GM19467 (cell line): ENCODE measurements at regions not wholly inside any gene's neighbourhood (a gene's known extent, or its start where the extent isn't known, plus 50 kb on each side); places are given as distances from the start of the nearest gene placed in this dataset.

Source experiments
- ATAC-seq: cut with Tn5 transposase; IDR thresholded peaks from one replicate; pipeline ENCODE4 v1.9.1; 2021; ENCODE audit warnings: mild to moderate bottlenecking, moderate library complexity; ENCODE audit not compliant: unreplicated experiment

- no peak for ATAC-seq
Observed at GRCh38 chr2:16615687-16616615, 49.7 kb downstream of the CYRIA start.

GRCh38 chr2:16615246-16615645 lies 50.4 kb downstream of the CYRIA start:
- no peak for ATAC-seq

- ATAC-seq: no peak
Observed at GRCh38 chr2:16614314-16614860, 51.2 kb downstream of the CYRIA start.

DNA sequence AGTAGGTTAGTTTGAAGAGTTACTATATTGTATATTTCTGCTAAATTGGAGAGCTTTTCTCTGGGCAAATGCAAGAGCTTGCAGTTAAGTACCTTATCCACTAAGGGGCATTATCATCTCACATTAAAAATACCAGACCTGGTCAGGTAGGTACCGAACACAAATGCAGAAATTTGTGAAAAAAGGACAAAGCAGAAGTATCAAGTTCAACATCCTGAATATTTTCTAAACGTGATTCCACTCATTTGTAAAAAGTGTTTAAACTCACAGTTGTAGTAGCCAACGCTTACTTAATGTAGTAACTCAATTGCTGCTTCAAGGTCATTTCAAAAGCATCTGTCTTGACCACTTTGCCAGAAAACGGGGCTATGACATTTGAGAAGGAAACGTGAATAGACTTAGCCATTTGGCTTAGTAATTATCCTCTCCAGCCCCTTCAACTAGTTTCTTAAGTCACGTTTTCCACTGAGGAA lies 52.1 kb downstream of the CYRIA start:
- ATAC-seq: no peak

DNA sequence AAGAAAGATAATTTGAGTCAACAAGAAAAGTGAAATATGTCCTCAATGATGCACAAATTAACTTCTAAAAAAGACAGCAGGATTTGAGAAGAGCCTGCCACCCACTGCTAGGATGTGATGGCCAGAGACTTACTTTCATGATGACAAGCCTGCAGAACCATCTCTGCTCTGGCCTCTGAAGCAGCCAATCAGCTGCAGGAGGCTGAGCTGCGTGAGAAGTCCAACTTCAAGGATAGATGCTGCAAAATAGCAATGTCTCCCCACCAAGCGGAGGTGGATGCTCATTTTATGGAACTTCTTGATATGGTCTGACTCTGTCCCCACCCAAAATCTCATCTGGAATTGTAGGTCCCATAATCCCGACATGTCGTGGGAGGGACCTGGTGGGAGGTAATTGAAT lies 53.1 kb downstream of the CYRIA start:
- no peak for ATAC-seq

DNA sequence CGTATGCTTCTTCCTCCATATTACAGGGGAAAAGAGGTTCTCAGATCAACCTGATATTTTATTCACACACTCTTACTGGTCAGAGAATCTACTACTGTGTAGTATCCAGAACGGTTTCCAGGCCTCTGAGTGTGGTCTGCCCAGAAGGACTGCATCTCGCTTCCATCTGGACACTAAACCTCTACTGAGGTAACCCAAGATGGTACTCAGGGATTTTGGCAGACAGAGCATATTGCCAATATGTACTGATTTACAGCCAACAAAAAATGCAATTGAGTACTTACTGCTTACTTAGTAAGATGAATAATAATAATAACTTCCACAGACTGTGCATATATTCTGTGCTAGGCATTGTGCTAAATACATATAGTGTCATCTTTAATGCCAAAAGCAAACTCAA lies 55.8 kb downstream of the CYRIA start:
- no peak for ATAC-seq

- peak; percentile 92 for ATAC-seq
Observed at GRCh38 chr2:16608661-16609643, 56.7 kb downstream of the CYRIA start.

GRCh38 chr2:16607301-16607700 lies 58.3 kb downstream of the CYRIA start:
- no peak for ATAC-seq

GRCh38 chr2:16604236-16604635 lies 61.4 kb downstream of the CYRIA start:
- ATAC-seq: no peak

GRCh38 chr2:16591370-16591933 lies 74.2 kb downstream of the CYRIA start:
- ATAC-seq: no peak

DNA sequence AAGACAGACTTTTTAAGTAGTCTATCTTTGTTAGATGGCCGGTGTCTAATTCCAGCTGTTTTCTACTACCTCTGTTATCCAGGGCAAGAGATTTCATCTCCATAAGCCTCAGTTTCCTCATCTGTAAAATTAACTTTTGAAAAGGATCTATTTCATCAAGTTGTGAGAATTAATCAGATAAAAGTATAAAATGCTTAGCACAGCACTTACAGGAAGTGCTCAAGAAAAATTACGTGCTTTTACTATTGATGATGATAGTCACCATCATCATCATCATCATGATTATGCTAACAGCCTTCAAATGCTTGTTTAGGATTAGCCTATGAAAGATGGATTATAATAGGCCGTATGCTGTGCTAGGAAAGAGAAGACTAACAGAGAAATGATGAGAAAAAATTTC lies 76.2 kb downstream of the CYRIA start:
- no peak for ATAC-seq

- no peak for ATAC-seq
Observed at GRCh38 chr2:16588565-16588964, 77.1 kb downstream of the CYRIA start.

DNA sequence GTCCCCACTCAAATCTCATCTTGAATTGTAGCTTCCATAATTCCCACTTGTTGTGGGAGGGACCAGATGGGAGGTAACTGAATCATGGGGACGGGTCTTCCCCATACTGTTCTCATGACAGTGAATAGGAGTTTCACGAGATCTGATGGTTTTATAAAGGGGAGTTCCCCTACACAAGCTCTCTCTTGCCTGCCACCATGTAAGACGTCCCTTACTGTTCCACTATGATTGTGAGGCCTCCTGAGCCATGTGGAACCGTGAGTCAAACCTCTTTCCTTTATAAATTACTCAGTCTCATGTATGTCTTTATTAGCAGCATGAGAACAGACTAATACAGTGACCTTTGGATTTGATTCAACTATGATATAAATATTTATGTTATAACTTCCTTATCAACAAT lies 78.0 kb downstream of the CYRIA start:
- no peak for ATAC-seq

DNA sequence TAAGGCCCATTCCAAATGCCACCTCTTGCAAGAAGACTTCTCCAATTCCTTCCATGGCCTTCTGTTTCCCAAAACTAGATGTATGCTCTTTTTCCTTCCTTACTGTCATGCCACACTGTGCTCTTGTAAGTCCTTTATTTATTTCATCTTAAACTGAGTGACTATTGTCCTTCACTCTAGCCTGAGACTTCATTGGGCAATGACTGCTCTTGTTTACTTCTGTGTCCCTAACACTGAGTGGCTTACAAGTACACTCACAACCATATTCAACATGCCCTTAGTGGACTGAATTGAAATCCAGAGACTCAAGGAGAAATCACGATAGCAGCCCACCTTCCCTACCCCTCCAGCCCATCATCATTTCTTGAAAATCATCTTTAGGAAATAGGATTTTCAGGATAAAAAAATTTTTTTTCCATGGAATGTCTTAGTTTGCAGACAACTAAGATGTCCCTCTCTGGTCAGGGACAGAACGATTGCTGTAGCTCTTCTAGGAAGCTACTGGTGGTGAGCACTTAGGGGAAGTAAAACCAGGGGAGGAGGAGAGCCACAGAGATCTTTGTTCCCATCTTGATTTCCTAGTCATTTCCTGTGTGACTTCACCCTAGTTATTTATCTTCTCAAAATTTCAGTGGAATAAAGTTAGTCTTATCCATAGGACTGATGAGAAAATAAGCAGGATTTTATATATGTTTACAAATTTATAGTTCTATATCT lies 80.7 kb downstream of the CYRIA start:
- ATAC-seq: no peak

DNA sequence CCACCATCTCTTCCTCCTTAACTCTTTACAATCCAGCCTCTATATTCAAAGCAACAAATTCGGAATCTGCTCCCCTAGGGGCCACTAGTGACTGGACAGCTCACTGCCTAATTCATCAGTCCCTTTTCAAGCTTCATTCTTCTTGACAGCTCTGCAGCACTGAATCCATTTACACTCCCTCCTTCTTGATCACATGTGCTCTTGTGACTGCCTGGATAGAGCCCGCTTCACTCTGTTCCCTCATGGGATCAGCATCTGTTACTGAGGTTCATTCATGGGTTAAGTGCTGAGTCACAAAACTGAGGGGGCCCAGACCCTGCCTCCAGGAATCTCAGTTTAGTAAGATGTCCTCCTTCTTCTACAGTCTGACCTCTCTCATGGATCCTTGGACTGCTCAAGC lies 81.5 kb downstream of the CYRIA start:
- ATAC-seq: no peak

DNA sequence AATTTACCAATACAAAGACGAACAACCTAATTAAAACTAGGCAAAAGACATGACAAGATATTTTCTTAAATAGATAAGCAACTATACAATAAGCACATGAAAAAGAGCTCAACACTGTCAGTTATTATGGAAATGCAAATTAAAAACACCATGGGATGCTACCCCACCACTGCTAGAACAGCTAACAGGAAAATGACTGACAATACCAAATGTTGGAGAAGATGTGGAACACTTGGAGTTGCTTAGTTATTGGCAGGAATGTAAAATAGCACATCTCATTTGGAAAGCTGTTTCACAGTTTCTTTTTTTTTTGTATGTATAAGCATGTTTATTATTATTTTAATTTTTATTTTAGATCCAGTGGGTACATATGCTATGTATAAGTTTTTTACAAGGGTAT lies 84.4 kb downstream of the CYRIA start:
- ATAC-seq: no peak

- ATAC-seq: no peak
Observed at GRCh38 chr2:16578081-16578480, 87.6 kb downstream of the CYRIA start.

- ATAC-seq: no peak
Observed at GRCh38 chr2:16570516-16570915, 95.1 kb downstream of the CYRIA start.

DNA sequence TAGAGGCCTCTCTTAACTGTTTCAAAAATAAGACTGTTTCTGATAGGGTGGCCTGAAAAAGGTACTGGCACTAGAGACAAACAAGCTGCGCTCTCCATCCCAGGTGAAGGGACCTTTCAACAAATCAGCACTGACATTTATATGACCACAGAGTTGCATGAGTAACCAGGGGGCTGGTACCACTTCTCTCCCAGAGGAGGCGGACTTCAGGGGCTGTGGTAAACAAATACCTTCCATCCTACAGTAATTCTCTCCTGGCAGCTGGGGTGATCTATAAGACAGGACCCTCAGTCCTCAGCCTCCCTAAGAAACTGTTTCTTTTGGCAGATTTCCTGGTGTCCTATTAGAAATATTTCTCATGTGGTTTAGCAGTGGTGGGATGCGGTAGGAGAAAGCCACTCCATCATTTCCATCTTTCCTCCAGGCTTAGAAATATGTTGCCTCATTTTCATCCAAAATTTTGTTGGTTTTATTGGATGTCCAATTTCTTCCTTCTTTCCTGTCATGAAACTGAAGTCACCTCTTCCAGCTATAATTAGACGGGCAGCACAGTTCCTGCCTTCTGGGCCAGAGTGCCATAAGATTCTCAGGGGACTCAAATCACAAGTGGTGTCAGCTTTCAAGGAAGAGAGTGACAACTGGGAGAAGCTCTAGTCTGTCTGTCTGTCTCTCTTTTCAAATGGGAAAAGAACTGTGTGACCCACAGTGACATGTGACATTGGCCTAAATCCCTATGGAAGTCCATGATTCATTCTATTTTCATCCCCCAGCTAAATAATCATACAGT lies 96.4 kb downstream of the CYRIA start:
- no peak for ATAC-seq
